Activated gamma-delta T cell (primary cell): ENCODE measurements at regions not wholly inside any gene's neighbourhood (a gene's known extent, or its start where the extent isn't known, plus 50 kb on each side); places are given as distances from the start of the nearest gene placed in this dataset.

Experiments
- DNase-seq: peaks from one replicate; lab custom pipeline; 2025; lab: John Stamatoyannopoulos, UW

- no peak for DNase-seq
These were observed 65.6 kb upstream of the KDM7A start for GRCh38 chr7:140242057-140243031.

DNA sequence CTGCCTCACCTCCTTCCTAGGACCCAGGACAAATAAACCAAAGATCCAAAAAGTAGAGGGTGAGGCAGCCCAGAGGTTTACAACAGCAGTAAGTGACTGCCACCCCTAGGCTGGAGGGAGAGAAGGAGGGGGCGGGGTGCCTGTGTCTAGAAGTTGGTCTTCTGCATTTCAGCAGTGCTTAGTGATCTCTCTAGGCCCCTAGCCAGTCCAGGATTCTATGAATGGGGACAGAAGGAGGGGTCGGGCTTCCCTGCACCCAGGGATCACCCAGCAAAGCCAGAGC is 62.8 kb upstream of the KDM7A start:
- DNase-seq, result no peak

GRCh38 chr7:140238778-140239652 is 62.2 kb upstream of the KDM7A start:
- DNase-seq, result no peak

DNA sequence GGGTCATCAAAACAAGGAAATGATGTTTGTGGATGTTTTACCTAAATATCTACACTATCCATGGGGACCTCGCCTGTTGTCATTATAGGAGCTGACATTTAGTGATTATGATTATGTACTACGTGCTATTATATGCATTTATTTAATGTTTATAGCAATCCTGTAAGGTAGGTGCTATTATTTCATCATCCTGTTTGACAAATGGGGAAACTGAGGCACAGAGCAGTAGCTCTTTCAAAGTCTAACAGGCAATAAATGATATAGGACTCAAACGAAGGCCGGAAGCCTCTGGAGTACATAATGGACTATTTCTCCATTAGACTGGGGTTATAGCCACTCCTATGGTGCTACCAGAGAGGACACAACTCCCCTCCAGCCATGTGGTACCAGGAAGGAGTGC is 60.6 kb upstream of the KDM7A start:
- DNase-seq, result no peak

- DNase-seq, result no peak
These were observed 59.8 kb upstream of the KDM7A start for GRCh38 chr7:140236626-140237025.

- no peak for DNase-seq
These were observed 58.3 kb upstream of the KDM7A start for GRCh38 chr7:140235114-140235513.

DNA sequence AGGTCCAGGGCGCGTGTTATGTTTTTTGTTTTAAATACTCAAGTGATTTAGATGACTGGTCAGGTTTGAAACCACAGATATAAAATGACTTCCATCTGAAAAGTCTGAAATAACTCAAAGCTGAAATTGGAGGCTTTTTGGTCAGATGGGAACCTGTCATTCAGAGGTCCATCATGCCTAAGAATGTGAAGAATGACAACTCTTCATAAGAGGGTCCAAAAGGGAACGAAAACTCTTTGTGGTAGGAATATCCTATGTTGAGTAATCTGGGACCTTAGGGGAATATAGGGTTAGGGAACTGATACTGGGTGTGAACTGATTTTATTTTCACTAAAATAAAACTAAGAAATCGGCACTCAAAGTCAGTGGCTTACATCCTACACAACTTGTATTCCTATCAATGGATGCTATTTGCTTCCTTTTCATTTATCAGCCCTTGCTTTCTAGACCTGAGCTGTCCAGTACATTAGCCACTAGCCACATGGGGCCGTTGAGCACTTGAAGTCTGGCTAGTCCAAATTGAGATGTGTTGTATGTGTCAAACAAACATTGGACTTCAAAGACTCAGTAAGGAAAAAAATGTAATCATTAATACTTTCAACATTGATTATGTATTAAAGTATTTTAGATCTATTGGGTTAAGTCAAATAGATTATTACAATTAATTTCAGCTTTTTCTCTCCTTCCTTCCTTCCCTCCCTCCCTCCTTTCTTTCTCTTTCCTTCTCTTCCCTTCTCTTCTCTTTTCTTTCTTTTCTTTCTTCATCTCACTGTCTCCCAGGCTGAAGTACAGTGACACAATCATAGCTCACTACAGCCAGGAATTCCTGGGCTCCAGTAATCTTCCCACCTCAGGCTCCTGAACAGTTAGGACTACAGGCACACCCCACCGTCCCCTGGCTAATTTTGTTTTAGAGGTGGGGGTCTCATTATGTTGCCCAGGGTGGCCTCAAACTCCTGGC is 56.5 kb upstream of the KDM7A start:
- no peak for DNase-seq

DNA sequence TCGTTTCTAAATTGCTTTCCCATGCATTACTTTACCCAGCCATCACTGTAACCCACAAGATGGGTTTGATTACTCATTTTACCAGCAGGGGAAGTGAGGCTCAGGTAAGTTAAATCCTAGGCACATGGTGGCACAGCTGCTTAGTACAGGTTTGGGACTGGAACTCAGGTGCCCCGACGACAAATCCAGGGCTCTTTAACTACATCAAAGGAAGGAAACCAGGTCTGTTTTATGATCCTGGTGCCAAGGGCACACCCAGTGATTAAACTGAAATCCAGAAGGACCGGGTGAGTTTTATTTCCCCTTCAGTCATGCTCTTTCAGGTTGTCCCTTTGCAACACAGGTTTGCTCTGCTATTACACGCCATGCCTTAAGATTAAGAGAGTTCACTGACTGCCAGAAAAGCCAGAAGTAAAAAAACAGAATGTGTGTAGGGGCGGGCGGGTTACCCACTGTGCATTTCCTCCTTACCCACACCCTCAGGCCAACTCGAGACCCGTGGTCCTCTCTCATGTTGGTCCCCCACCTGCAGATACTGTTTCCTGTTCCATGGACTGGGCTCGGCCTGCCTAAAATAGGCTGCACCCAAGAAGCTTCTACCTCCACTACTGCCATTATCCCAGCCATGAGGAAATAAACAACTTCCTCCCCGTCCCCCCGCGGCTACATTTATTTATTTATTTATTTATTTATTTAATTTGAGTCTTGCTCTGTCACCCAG is 55.1 kb upstream of the KDM7A start:
- DNase-seq, result no peak

DNA sequence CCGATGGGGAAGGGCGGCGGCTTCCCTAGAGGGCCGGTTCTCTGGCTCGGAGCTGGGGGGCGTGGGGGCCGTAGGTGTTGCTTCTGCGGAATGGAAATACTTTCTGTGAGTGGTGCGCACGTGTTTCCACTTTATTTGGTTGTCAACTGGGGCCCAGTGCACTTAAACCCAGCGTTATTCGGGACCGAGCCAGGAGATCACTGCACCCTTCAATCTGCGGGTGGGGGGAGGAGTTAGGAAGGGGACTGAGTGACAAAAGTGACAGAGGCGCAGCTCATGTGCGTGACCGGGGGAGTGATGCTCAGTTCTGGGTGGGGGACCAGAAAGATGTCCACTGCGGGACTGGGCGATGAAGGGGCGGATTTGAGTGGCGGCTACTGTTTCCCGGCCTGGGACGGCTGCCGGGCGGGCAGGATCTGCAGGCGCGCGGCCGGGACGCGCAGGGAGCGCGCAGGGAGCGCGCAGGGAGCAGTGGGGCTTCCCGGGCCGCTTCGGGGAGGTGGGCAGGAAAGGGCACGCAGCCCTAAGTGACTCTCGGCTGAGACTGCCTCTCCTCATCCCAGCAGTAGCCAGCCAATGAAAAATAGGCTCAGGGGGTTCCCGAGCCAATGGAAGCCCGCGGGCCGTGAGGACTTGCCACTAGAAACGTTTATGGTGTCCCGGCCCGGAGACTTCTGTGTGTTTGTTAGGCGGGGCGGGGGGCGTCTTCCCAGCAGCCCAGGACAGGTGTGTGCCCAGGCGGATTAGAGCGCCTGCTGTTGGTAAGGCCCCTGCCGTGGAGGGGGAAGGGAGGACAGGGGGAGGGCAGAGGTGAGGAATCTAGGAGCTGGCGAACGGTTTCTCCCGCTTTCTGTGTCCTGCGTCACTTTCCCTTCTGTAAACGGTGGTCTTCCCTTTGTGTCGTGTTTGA is 54.3 kb upstream of the KDM7A start:
- DNase-seq, result peak; percentile 33

GRCh38 chr7:140230516-140230860 is 53.7 kb upstream of the KDM7A start:
- DNase-seq, result peak; percentile 73

- peak; percentile 50 for DNase-seq
These were observed 53.1 kb upstream of the KDM7A start for GRCh38 chr7:140229591-140230515.

DNA sequence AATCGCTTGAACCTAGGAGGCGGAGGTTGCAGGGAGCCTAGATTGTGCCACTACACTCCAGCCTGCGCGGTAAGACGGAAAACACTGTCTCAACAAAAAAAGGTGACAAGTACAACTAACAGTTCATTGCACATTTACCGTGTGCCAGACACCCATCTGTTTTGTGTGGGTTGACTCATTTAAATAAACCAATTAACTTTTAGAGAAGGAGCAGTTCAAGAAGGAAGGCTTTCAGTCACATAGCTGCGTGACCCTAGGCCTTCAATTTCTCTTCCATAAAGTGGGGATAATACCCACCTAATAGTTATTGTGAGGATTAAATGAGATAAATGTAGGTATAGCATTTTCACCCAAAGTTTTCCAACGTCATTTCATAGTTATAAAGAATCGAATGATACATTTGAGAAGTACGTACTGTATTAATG is 52.3 kb upstream of the KDM7A start:
- DNase-seq, result no peak
